22Rv1 (cell line): ENCODE measurements at regions not wholly inside any gene's neighbourhood (a gene's known extent, or its start where the extent isn't known, plus 50 kb on each side); places are given as distances from the start of the nearest gene placed in this dataset.

Experiments used
- ZFX ChIP-seq: fragments of 450-650 bp; IDR thresholded peaks from 2 replicates; pipeline ENCODE4 v1.6.1; 2017; ENCODE audit warnings: antibody characterized with exemption, borderline replicate concordance
- TF ChIP-seq, protein P1 (sequence below): fragments of 450-650 bp; IDR thresholded peaks from 2 replicates; pipeline ENCODE4 v1.5.1; 2017; ENCODE audit warnings: mild to moderate bottlenecking

GRCh38 chr5:174221436-174221835 lies 175.9 kb downstream of the NSG2 start:
- TF ChIP-seq, protein P1, sequence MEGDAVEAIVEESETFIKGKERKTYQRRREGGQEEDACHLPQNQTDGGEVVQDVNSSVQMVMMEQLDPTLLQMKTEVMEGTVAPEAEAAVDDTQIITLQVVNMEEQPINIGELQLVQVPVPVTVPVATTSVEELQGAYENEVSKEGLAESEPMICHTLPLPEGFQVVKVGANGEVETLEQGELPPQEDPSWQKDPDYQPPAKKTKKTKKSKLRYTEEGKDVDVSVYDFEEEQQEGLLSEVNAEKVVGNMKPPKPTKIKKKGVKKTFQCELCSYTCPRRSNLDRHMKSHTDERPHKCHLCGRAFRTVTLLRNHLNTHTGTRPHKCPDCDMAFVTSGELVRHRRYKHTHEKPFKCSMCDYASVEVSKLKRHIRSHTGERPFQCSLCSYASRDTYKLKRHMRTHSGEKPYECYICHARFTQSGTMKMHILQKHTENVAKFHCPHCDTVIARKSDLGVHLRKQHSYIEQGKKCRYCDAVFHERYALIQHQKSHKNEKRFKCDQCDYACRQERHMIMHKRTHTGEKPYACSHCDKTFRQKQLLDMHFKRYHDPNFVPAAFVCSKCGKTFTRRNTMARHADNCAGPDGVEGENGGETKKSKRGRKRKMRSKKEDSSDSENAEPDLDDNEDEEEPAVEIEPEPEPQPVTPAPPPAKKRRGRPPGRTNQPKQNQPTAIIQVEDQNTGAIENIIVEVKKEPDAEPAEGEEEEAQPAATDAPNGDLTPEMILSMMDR = no peak
- TF ChIP-seq ZFX = no peak
